UCSD-AML1 (cell line): ENCODE measurements at regions not wholly inside any gene's neighbourhood (a gene's known extent, or its start where the extent isn't known, plus 50 kb on each side); places are given as distances from the start of the nearest gene placed in this dataset.

Source experiments
- DNase-seq: peaks from one replicate; lab custom pipeline; 2025; ENCODE audit not compliant: unreplicated experiment; lab: John Stamatoyannopoulos, UW

GRCh38 chr10:123485341-123485960 is 180.7 kb upstream of the GPR26 start:
- no peak for DNase-seq

- no peak for DNase-seq
These were observed 177.7 kb upstream of the GPR26 start for GRCh38 chr10:123488436-123488835.

GRCh38 chr10:123491364-123491763 is 174.8 kb upstream of the GPR26 start:
- no peak for DNase-seq

- DNase-seq: no peak
These were observed 174.1 kb upstream of the GPR26 start for GRCh38 chr10:123492016-123492415.

- DNase-seq: no peak
These were observed 171.8 kb upstream of the GPR26 start for GRCh38 chr10:123494301-123494808.

- no peak for DNase-seq
These were observed 169.8 kb upstream of the GPR26 start for GRCh38 chr10:123496375-123496774.

GRCh38 chr10:123496996-123497660 is 169.0 kb upstream of the GPR26 start:
- DNase-seq: no peak

GRCh38 chr10:123500110-123500509 is 166.0 kb upstream of the GPR26 start:
- DNase-seq: no peak

GRCh38 chr10:123501148-123501547 is 165.0 kb upstream of the GPR26 start:
- no peak for DNase-seq

- DNase-seq: no peak
These were observed 163.2 kb upstream of the GPR26 start for GRCh38 chr10:123502983-123503382.

GRCh38 chr10:123506455-123506854 is 159.7 kb upstream of the GPR26 start:
- DNase-seq: no peak

GRCh38 chr10:123507298-123507697 is 158.9 kb upstream of the GPR26 start:
- no peak for DNase-seq

- DNase-seq: no peak
These were observed 156.8 kb upstream of the GPR26 start for GRCh38 chr10:123509338-123509737.

- no peak for DNase-seq
These were observed 153.0 kb upstream of the GPR26 start for GRCh38 chr10:123512901-123513775.

- DNase-seq: no peak
These were observed 152.3 kb upstream of the GPR26 start for GRCh38 chr10:123513870-123514269.

GRCh38 chr10:123514996-123515395 is 151.2 kb upstream of the GPR26 start:
- no peak for DNase-seq

- no peak for DNase-seq
These were observed 150.5 kb upstream of the GPR26 start for GRCh38 chr10:123515661-123516060.

GRCh38 chr10:123516291-123516690 is 149.9 kb upstream of the GPR26 start:
- no peak for DNase-seq

- DNase-seq: no peak
These were observed 148.7 kb upstream of the GPR26 start for GRCh38 chr10:123517426-123517825.

- no peak for DNase-seq
These were observed 148.3 kb upstream of the GPR26 start for GRCh38 chr10:123517901-123518300.

GRCh38 chr10:123518765-123519164 is 147.4 kb upstream of the GPR26 start:
- no peak for DNase-seq

GRCh38 chr10:123519861-123520260 is 146.3 kb upstream of the GPR26 start:
- no peak for DNase-seq
